RWPE2 (cell line): ENCODE measurements at regions not wholly inside any gene's neighbourhood (a gene's known extent, or its start where the extent isn't known, plus 50 kb on each side); places are given as distances from the start of the nearest gene placed in this dataset.
"Not testable (repeated sequence)": the region's sequence is repeated elsewhere in the genome, so short reads cannot be mapped to it uniquely, and the experiment has no call there.

ENCODE experiments used
- ATAC-seq: fragments of 200-7000 bp; cut with Tn5 transposase; 3 replicates; pipeline ENCODE4 v1.9.1; 2021; ENCODE audit warnings: low read depth
- DNase-seq: peaks from one replicate; pipeline ENCODE4 v3.0.0-alpha.2; 2020; ENCODE audit warnings: low spot score
- H3K27ac ChIP-seq: fragments of 450-650 bp; 2 replicates; pipeline ENCODE4 v1.5.1; 2017; ENCODE audit warnings: mild to moderate bottlenecking; ENCODE audit not compliant: poor library complexity, severe bottlenecking
- H3K27me3 ChIP-seq: fragments of 250-450 bp; sonication (Bioruptor Pico); 2 replicates; pipeline ENCODE4 v1.5.1; 2021; ENCODE audit warnings: mild to moderate bottlenecking, moderate library complexity; ENCODE audit not compliant: insufficient read depth, poor library complexity, severe bottlenecking
- H3K36me3 ChIP-seq: fragments of 250-450 bp; sonication (Bioruptor Pico); 2 replicates; pipeline ENCODE4 v1.5.1; 2020; ENCODE audit warnings: low read depth, mild to moderate bottlenecking, moderate library complexity
- H3K4me1 ChIP-seq: fragments of 250-450 bp; sonication (Bioruptor Pico); 2 replicates; pipeline ENCODE4 v1.5.1; 2021; ENCODE audit warnings: mild to moderate bottlenecking, moderate library complexity; ENCODE audit not compliant: insufficient read depth, poor library complexity, severe bottlenecking
- H3K4me3 ChIP-seq: fragments of 250-450 bp; sonication (Bioruptor Pico); 2 replicates; pipeline ENCODE4 v1.5.1; 2021; ENCODE audit warnings: mild to moderate bottlenecking, moderate library complexity; ENCODE audit not compliant: severe bottlenecking
- H3K9me3 ChIP-seq: fragments of 250-450 bp; sonication (Bioruptor Pico); 2 replicates; pipeline ENCODE4 v1.5.1; 2021; ENCODE audit warnings: mild to moderate bottlenecking, moderate library complexity; ENCODE audit not compliant: severe bottlenecking
- CTCF ChIP-seq: fragments of 450-650 bp; IDR thresholded peaks from one replicate; pipeline ENCODE4 v1.5.1; 2017; ENCODE audit warnings: mild to moderate bottlenecking, moderate library complexity; ENCODE audit not compliant: poor library complexity, severe bottlenecking

DNA sequence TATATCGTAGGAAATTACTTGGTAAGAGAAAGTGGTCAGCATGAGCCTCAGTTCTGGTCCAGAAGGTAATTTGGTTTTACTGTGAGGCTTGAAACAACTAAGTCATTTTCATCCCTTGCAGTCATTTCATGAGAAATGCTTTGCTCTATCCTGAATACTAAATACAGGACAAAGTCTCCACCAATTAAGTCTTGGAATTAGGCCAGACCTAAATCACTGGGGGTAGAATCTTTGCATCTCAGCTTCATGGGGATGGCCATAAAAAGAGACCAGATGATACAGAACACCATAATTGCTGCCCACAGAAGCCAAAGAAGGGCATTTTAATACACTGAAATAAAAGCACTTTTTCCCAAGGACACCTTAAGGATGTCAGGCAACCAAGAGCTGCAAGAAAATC lies 277.9 kb upstream of the DCN start:
- Histone ChIP-seq H3K27ac (no peak overlapping the region), H3K4me1 (no peaks in the 10 kb centered on the region), H3K36me3 (no peaks in the 10 kb centered on the region), H3K27me3 (no peaks in the 10 kb centered on the region), H3K4me3 (no peak overlapping the region), H3K9me3 (no peaks in the 10 kb centered on the region)
- no peak for TF ChIP-seq CTCF
- ATAC-seq (no peak), DNase-seq (no peak)

DNA sequence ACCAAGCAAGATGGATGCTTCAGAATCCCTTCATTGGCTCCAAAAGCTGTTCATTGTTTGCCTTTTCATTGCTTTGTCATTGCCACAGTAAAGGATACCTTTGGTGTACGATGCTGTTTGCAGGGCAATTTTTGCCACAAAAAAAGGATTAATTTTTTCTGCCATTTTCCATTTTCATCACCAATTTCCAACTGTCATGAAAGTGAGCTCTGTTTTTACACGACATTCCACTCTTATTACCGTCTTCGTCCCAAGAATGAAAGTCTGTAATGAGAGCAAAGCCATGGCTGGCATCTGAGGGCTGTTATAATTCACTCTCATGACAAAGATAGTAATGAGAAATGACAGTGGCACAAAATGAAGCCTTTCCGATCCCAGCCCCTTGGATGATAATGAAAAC lies 272.7 kb upstream of the DCN start:
- Histone ChIP-seq H3K4me3 (no peak overlapping the region), H3K36me3 (no peaks in the 10 kb centered on the region), H3K4me1 (no peaks in the 10 kb centered on the region), H3K27ac (no peak overlapping the region), H3K27me3 (no peaks in the 10 kb centered on the region), H3K9me3 (peaks cover 2% of the 10 kb centered on the region)
- no peak for DNase-seq
- no peak for ATAC-seq
- no peak for TF ChIP-seq CTCF

GRCh38 chr12:91454179-91454578 lies 271.6 kb upstream of the DCN start:
- no peaks in the 10 kb centered on the region for H3K27me3 ChIP-seq
- H3K4me3 ChIP-seq, result no peak overlapping the region
- ATAC-seq (no peak), DNase-seq (no peak)
- no peaks in the 10 kb centered on the region for H3K4me1 ChIP-seq
- no peaks in the 10 kb centered on the region for H3K36me3 ChIP-seq
- peaks cover 2% of the 10 kb centered on the region for H3K9me3 ChIP-seq
- no peak overlapping the region for H3K27ac ChIP-seq
- no peak for TF ChIP-seq CTCF

DNA sequence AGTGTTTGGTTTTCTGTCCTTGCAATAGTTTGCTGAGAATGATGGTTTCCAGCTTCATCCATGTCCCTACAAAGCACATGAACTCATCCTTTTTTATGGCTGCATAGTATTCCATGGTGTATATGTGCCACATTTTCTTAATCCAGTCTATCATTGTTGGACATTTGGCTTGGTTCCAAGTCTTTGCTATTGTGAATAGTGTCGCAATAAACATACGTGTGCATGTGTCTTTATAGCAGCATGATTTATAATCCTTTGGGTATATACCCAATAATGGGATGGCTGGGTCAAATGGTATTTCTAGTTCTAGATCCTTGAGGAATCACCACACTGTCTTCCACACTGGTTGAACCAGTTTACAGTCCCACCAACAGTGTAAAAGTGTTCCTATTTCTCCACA lies 269.8 kb upstream of the DCN start:
- not testable (repeated sequence) for DNase-seq, ATAC-seq, H3K4me3 ChIP-seq, H3K27ac ChIP-seq, H3K27me3 ChIP-seq, H3K9me3 ChIP-seq, H3K36me3 ChIP-seq, H3K4me1 ChIP-seq

DNA sequence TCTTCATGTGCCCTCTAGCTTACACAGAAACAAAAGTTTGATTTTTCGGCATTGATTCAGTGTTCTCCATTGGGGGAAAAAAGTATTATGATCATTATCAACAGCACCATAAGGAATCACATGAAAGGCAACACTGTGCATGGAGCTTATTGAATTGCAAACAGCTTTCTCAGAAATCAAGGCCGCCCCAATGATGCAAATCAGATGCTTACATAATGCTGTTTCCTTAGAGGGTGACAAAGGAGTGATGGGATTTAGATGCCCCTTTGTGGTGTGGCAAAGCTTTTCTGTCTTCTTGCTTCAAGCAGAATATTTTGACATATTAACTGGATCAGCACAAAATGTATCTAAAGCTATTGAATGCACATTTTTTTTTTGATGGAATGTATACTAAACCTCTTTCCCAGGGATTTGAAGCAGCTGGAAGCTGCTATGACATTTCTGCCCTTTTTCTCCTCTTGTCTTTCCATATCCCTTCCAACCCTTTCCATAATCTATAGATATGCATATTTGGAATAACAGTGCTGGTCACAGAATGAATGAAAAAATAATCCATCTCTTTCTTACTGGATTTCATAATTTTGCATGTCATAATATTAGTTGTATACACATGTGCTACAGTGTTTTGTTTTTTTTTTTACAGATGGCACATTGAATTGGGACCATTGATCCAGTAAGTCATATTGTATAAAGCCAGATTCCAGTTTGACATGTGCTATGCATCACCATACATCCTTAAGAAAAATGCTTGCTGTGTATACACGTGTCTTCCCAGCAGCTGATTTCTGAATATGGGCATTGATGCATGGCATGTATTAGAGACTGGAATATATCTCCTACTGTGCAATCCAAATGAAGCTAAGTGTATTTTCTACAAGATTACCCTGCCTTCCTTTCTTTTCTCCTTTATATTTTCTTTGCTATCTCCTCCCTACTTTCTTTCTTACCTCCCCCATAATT lies 259.7 kb upstream of the DCN start:
- Histone ChIP-seq H3K4me1 (no peaks in the 10 kb centered on the region), H3K4me3 (no peak overlapping the region), H3K9me3 (no peaks in the 10 kb centered on the region), H3K27me3 (no peaks in the 10 kb centered on the region), H3K36me3 (no peaks in the 10 kb centered on the region), H3K27ac (no peak overlapping the region)
- TF ChIP-seq CTCF, result no peak
- DNase-seq (no peak), ATAC-seq (no peak)
